ENCODE measurements at regions not wholly inside any gene's neighbourhood (a gene's known extent, or its start where the extent isn't known, plus 50 kb on each side); places are given as distances from the start of the nearest gene placed in this dataset.
A peak's percentile ranks its signal among the peaks of the same experiment; 100 is the strongest.

DNA sequence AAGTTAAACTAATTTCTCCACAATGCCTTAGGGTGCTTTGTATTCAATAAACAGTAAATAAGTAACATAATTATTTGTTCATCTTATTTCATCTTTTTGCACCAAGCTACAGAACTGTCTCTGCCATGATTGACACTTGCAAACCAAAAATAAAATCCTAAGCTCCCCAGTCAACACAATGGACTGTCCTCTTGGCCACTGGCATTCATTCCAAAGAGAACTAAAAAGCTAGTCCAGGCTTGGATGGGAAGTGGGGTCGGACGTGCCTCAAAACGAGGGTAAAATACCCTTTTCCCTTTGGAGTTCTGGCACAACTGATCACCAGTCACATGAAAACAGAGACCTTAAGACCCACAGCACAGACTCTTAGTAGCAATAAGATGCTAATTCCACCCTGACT is 66.4 kb upstream of the THBS2 start:
- peak; percentile 90 for DNase-seq (ENCODE audit: insufficient read length, low spot score, missing footprints)

DNA sequence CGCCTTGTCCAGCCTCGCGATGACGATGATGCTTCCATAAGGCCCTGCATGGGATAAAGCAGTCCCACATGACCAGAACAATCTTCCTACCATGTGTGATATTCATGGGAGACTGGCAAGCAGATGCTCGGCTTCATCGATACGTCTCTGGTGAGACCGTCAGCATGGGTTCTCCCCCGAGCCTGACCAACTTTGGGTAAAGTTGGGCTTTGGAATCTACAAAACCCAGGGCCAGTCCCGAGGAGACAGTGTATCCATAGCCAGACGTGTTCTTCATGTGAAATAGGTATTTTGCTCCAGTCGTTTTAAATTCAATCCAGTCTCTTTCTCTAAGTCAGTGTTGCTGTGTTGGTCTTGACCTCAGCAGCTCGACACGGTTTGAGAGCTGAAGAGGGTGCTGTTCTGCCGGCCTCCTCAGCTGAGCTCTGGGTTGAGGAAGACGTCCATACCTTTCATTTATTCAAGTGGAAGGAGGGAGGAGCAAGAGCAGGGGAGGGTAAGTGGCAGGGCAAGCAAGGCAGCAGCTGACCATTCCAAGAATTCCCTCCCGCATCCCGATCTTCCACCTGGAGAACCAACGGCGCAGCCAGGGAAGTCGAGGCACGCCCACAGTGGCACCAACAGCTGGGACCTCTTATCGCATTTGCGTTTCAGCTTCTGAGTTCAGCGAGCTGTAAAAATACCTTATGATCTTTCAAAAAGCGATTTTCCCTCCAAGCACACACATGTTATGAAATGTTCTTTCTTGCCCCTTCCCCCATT is 64.0 kb upstream of the THBS2 start:
- no peaks in the 10 kb centered on the region for H3K79me2 ChIP-seq (ENCODE audit: insufficient read depth, low read length)
- H3K4me2 ChIP-seq (ENCODE audit: insufficient read depth, low read length): no peak overlapping the region
- DNase-seq (ENCODE audit: insufficient read length, low spot score, missing footprints): peak; percentile 17
- no peaks in the 10 kb centered on the region for H3K27me3 ChIP-seq (ENCODE audit: insufficient read depth, low read length)
- peaks cover 10% of the 10 kb centered on the region for H3K4me1 ChIP-seq (ENCODE audit: insufficient read depth, low read length)
- no peak overlapping the region for H2AFZ ChIP-seq (ENCODE audit: low read length)
- TF ChIP-seq, protein P1, sequence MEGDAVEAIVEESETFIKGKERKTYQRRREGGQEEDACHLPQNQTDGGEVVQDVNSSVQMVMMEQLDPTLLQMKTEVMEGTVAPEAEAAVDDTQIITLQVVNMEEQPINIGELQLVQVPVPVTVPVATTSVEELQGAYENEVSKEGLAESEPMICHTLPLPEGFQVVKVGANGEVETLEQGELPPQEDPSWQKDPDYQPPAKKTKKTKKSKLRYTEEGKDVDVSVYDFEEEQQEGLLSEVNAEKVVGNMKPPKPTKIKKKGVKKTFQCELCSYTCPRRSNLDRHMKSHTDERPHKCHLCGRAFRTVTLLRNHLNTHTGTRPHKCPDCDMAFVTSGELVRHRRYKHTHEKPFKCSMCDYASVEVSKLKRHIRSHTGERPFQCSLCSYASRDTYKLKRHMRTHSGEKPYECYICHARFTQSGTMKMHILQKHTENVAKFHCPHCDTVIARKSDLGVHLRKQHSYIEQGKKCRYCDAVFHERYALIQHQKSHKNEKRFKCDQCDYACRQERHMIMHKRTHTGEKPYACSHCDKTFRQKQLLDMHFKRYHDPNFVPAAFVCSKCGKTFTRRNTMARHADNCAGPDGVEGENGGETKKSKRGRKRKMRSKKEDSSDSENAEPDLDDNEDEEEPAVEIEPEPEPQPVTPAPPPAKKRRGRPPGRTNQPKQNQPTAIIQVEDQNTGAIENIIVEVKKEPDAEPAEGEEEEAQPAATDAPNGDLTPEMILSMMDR (IDR thresholded peaks at IDR 0.05; ENCODE audit: extremely low read depth, low read depth, low read length): no peak
- no peaks in the 10 kb centered on the region for H4K20me1 ChIP-seq (ENCODE audit: insufficient read depth, low read length)
- no peak overlapping the region for H3K27ac ChIP-seq (ENCODE audit: low read depth, low read length)
- no peaks in the 10 kb centered on the region for H3K9me3 ChIP-seq (ENCODE audit: low read depth, low read length)
- H3K4me3 ChIP-seq (ENCODE audit: insufficient read depth, low read length): no peak overlapping the region
- H3K36me3 ChIP-seq (ENCODE audit: insufficient read depth, low read length): no peaks in the 10 kb centered on the region

More for the DNA sequence above, 66.4 kb upstream of the THBS2 start:
- no peaks in the 10 kb centered on the region for H3K36me3 ChIP-seq (ENCODE audit: insufficient read depth, low read length)
- H4K20me1 ChIP-seq (ENCODE audit: insufficient read depth, low read length): no peaks in the 10 kb centered on the region
- peak overlapping the region; percentile 32 for H3K4me2 ChIP-seq (ENCODE audit: insufficient read depth, low read length)
- peak overlapping the region; percentile 29 for H3K4me3 ChIP-seq (ENCODE audit: insufficient read depth, low read length)
- H3K4me1 ChIP-seq (ENCODE audit: insufficient read depth, low read length): peaks cover 10% of the 10 kb centered on the region
- no peaks in the 10 kb centered on the region for H3K27me3 ChIP-seq (ENCODE audit: insufficient read depth, low read length)
- H2AFZ ChIP-seq (ENCODE audit: low read length): no peak overlapping the region
- H3K79me2 ChIP-seq (ENCODE audit: insufficient read depth, low read length): no peaks in the 10 kb centered on the region
- H3K27ac ChIP-seq (ENCODE audit: low read depth, low read length): peak overlapping the region; percentile 3
- TF ChIP-seq, protein P1 (IDR thresholded peaks at IDR 0.05; ENCODE audit: extremely low read depth, low read depth, low read length): no peak
- no peaks in the 10 kb centered on the region for H3K9me3 ChIP-seq (ENCODE audit: low read depth, low read length)

GRCh38 chr6:169316651-169317050 is 63.0 kb upstream of the THBS2 start:
- H3K4me2 ChIP-seq (ENCODE audit: insufficient read depth, low read length): no peak overlapping the region
- no peak overlapping the region for H3K4me3 ChIP-seq (ENCODE audit: insufficient read depth, low read length)
- TF ChIP-seq, protein P1 (IDR thresholded peaks at IDR 0.05; ENCODE audit: extremely low read depth, low read depth, low read length): no peak
- H3K9me3 ChIP-seq (ENCODE audit: low read depth, low read length): no peaks in the 10 kb centered on the region
- H3K4me1 ChIP-seq (ENCODE audit: insufficient read depth, low read length): peaks cover 10% of the 10 kb centered on the region
- no peaks in the 10 kb centered on the region for H3K36me3 ChIP-seq (ENCODE audit: insufficient read depth, low read length)
- H3K27me3 ChIP-seq (ENCODE audit: insufficient read depth, low read length): no peaks in the 10 kb centered on the region
- no peaks in the 10 kb centered on the region for H3K79me2 ChIP-seq (ENCODE audit: insufficient read depth, low read length)
- peak; percentile 65 for DNase-seq (ENCODE audit: insufficient read length, low spot score, missing footprints)
- H2AFZ ChIP-seq (ENCODE audit: low read length): no peak overlapping the region
- no peak overlapping the region for H3K27ac ChIP-seq (ENCODE audit: low read depth, low read length)
- no peaks in the 10 kb centered on the region for H4K20me1 ChIP-seq (ENCODE audit: insufficient read depth, low read length)

- Histone ChIP-seq H3K36me3 (ENCODE audit: insufficient read depth, low read length) (no peaks in the 10 kb centered on the region), H3K4me2 (ENCODE audit: insufficient read depth, low read length) (no peak overlapping the region), H4K20me1 (ENCODE audit: insufficient read depth, low read length) (no peaks in the 10 kb centered on the region), H2AFZ (ENCODE audit: low read length) (no peak overlapping the region), H3K27ac (ENCODE audit: low read depth, low read length) (no peak overlapping the region), H3K27me3 (ENCODE audit: insufficient read depth, low read length) (no peaks in the 10 kb centered on the region), H3K4me1 (ENCODE audit: insufficient read depth, low read length) (peaks cover 10% of the 10 kb centered on the region), H3K9me3 (ENCODE audit: low read depth, low read length) (no peaks in the 10 kb centered on the region), H3K79me2 (ENCODE audit: insufficient read depth, low read length) (no peaks in the 10 kb centered on the region), H3K4me3 (ENCODE audit: insufficient read depth, low read length) (no peak overlapping the region)
- DNase-seq (ENCODE audit: insufficient read length, low spot score, missing footprints): no peak
- TF ChIP-seq, protein P1 (IDR thresholded peaks at IDR 0.05; ENCODE audit: extremely low read depth, low read depth, low read length): no peak
Measured at GRCh38 chr6:169315830-169316614, 62.4 kb upstream of the THBS2 start.

Data from osteoblast (primary cell).